GM12873 (cell line): ENCODE measurements at regions not wholly inside any gene's neighbourhood (a gene's known extent, or its start where the extent isn't known, plus 50 kb on each side); places are given as distances from the start of the nearest gene placed in this dataset.

ENCODE experiments used
- CTCF ChIP-seq: IDR thresholded peaks from 2 replicates; pipeline ENCODE4 v1.5.1; 2012; ENCODE audit warnings: low read depth, mild to moderate bottlenecking, moderate library complexity, low read length, control low read depth; ENCODE audit not compliant: insufficient read depth; ENCODE audit errors: missing control alignments

DNA sequence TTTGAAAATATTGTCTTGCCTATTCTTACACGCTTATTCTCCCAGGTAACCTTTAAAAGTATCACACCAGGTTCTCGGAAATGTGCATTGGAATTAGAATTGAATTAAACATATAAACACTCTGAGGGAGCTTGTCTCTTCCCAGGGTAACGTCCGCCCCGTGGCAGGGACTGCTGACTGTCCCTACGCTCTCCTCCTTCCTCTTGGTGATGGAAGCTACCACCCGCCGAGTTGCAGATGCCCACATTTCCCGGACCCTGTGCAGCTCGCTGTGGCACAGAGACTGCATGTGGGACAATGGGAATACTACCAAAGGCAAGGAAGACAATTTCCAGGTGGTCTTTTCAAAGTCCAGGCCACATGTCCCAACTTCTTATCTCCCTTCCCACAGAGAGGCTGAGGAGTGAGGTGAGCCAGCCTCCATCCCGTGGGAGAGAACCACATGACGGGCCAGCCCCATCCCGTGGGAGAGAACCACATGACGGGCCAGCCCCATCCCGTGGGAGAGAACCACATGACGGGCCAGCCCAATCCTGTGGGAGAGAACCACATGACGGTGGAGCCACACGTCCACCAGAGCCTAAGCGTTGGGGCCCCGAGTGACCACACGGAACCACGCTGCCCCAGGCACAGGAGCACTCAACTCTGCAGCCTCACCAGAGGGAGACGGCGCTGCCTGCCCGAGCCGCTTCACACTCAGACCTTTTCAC, 249.4 kb upstream of the IRX1 start:
- no peak for TF ChIP-seq CTCF

DNA sequence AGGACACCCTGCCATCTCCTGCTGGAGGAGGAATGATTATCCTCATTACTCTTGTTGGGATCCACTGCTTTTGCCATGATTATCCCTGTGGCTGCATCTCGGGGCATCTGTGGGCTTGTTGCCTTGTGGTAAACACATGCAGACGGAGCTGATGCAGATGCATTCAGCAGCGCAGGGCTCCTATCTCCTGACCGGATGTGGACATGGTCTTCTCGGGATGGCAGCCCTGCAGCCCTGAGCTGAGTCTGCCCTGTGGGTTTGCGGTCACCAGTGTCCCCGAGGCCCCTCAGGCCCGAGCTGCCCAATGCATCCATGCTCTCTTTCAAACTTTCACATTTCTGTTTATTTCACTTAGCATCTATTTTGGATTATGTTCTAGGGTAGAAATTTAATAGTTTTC, 250.4 kb upstream of the IRX1 start:
- TF ChIP-seq CTCF, result no peak

- TF ChIP-seq CTCF, result no peak
Observed at GRCh38 chr5:3344671-3345070, 251.0 kb upstream of the IRX1 start.

DNA sequence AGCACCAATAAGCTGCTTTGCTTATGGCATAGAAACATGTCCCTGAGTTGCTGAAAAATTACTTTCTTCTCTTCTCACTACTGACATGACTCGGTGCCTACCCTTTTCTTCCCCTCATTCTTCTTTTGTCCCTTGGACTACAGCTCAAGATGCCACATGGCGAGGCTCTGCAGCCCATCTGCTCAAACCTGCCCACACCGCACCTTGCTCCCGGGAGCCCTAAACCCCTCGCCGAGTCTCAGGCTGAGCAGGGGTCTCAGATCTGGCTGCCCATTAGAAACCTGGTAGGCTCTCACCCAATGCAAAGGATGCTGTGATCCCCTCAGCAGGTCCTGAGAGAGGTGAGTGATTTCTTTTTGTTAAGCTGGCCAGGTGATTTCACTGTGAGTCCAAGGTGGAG, 251.7 kb upstream of the IRX1 start:
- TF ChIP-seq CTCF, result no peak

- TF ChIP-seq CTCF, result no peak
Observed at GRCh38 chr5:3343211-3343610, 252.4 kb upstream of the IRX1 start.

- TF ChIP-seq CTCF, result no peak
Observed at GRCh38 chr5:3342271-3343100, 253.1 kb upstream of the IRX1 start.

DNA sequence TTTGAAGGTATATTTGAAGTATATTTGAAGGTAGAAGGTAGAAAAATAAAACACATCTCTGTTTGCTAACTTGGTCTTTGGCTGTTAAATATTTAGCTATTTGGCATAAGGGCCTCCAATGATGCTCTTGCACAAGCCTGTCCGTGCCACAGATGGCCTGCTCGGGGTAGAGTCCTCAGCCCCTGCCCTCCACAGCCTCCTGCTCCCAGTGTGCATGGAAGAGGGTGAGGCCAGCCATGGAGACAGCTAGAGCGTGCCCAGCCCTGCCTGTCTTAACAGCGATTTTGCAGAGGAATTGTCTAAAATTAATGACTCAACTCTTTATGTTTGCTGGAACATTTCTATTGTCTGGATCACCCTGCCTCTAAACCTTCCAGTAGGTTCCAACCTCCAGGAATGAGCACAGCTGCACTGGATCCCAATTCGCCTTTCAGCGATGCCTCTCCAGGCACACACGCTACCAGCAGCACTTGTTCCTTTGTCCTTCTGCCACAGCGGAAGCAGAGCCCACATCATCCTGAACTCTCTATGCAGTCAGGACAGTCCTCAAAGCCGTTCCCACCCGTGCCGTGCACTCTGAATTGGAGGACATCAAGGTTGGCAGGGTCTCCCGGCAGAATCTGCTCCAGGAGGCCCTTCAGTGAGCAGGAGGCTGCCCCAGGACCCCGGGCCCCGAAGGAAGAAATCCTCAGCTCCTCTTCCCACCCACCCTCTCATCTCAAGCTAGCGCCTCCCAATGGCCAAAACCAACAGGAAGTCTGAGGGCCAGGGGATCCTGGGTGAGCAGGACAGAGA, 254.0 kb upstream of the IRX1 start:
- TF ChIP-seq CTCF, result no peak
